ENCODE measurements at regions not wholly inside any gene's neighbourhood (a gene's known extent, or its start where the extent isn't known, plus 50 kb on each side); places are given as distances from the start of the nearest gene placed in this dataset.

GRCh38 chr7:85328456-85328998 lies 141.7 kb upstream of the SEMA3D start:
- no peak for TF ChIP-seq EZH2 (IDR thresholded peaks at IDR 0.05; ENCODE audit: borderline replicate concordance, low read depth, low read length)
- no peak for TF ChIP-seq TAF1 (IDR thresholded peaks at IDR 0.05; ENCODE audit: control insufficient read depth, extremely low read depth, insufficient read depth, low read length, severe bottlenecking)
- TF ChIP-seq PTBP1 (IDR thresholded peaks at IDR 0.05; ENCODE audit: low read depth, low read length): no peak
- TF ChIP-seq ZBTB8A (IDR thresholded peaks at IDR 0.05; ENCODE audit: partially characterized antibody): no peak
- TF ChIP-seq ARID2 (IDR thresholded peaks at IDR 0.05): no peak
- no peak for TF ChIP-seq CTCF (IDR thresholded peaks at IDR 0.05 in 2 of 3, conservative IDR thresholded peaks at IDR 0.05 in 1 of 3; ENCODE audit: insufficient read depth in 2 of 3, low read depth in 1 of 3, low read length in 3 of 3)
- no peak for TF ChIP-seq POLR2A (conservative IDR thresholded peaks at IDR 0.05)
- TF ChIP-seq CHD1 (IDR thresholded peaks at IDR 0.05; ENCODE audit: low read length): no peak
- TF ChIP-seq ZNF217 (CRISPR knock-in tag; IDR thresholded peaks at IDR 0.05): no peak
- no peak for TF ChIP-seq TAF15 (IDR thresholded peaks at IDR 0.05; ENCODE audit: low read depth, low read length)
- TF ChIP-seq IRF1 (CRISPR knock-in tag; IDR thresholded peaks at IDR 0.05; ENCODE audit: borderline replicate concordance): no peak
- no peak for TF ChIP-seq DPF2 (IDR thresholded peaks at IDR 0.05)
- no peak for TF ChIP-seq E2F1 (CRISPR knock-in tag; IDR thresholded peaks at IDR 0.05)

Data from K562 (cell line).